Sigmoid colon (tissue), 4 donors: ENCODE measurements at regions not wholly inside any gene's neighbourhood (a gene's known extent, or its start where the extent isn't known, plus 50 kb on each side); places are given as distances from the start of the nearest gene placed in this dataset.

Source experiments
- POLR2A ChIP-seq, 2 donors: fragments of 450-650 bp; IDR thresholded peaks; one replicate each; pipeline ENCODE4 v1.6.1; 2016; ENCODE audit warnings: antibody characterized with exemption in 2 of 2, mild to moderate bottlenecking in 2 of 2, moderate library complexity in 2 of 2
- POLR2AphosphoS5 ChIP-seq, 4 donors: sonication (generic); formaldehyde crosslinking; IDR thresholded peaks; one replicate each; pipeline ENCODE4 v1.6.1; 2017; ENCODE audit warnings: antibody characterized with exemption in 4 of 4
- TF ChIP-seq, protein P1 (sequence below), 4 experiments: fragments of 450-650 bp in 3 of 4; fragments of 200-600 bp in 1 of 4; IDR thresholded peaks; one replicate each; pipeline ENCODE4 v1.5.1; 2016 to 2019; ENCODE audit warnings: antibody characterized with exemption in 4 of 4, mild to moderate bottlenecking in 3 of 4, moderate library complexity in 2 of 4

DNA sequence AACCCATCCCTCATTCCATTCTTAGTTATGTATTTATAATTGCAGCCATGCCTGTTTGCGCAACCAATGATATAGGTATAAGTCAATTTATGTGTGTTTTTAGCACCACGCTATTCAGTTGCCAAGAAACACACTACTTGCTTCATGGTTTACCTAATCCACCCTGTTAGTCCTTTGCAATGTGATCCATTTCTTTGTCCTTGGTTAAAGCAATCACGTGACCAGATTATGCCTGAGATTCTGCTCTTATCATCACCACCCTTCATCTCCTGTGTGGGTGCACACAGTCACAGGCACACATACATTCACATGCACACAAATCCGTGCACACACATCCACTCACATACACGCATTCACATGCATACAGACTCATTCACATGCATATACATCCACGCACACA, 52.3 kb upstream of the KCNA5 start:
- TF ChIP-seq, protein P1, sequence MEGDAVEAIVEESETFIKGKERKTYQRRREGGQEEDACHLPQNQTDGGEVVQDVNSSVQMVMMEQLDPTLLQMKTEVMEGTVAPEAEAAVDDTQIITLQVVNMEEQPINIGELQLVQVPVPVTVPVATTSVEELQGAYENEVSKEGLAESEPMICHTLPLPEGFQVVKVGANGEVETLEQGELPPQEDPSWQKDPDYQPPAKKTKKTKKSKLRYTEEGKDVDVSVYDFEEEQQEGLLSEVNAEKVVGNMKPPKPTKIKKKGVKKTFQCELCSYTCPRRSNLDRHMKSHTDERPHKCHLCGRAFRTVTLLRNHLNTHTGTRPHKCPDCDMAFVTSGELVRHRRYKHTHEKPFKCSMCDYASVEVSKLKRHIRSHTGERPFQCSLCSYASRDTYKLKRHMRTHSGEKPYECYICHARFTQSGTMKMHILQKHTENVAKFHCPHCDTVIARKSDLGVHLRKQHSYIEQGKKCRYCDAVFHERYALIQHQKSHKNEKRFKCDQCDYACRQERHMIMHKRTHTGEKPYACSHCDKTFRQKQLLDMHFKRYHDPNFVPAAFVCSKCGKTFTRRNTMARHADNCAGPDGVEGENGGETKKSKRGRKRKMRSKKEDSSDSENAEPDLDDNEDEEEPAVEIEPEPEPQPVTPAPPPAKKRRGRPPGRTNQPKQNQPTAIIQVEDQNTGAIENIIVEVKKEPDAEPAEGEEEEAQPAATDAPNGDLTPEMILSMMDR (IDR thresholded peaks at IDR 0.05), result no peak
- TF ChIP-seq POLR2A (IDR thresholded peaks at IDR 0.05) (no peak), POLR2AphosphoS5 (IDR thresholded peaks at IDR 0.05) (no peak)
